Activated CD8-positive, alpha-beta T cell treated with anti-CD3 and anti-CD28 coated beads for 36 hours (primary cell): ENCODE measurements at regions not wholly inside any gene's neighbourhood (a gene's known extent, or its start where the extent isn't known, plus 50 kb on each side); places are given as distances from the start of the nearest gene placed in this dataset.

ENCODE experiments used
- ATAC-seq: fragments of 200-7000 bp; cut with Tn5 transposase; one replicate; pipeline ENCODE4 v1.10.0; 2021; ENCODE audit warnings: mild to moderate bottlenecking, moderate library complexity
- CTCF ChIA-PET: fragments of 350-600 bp; sonication (Branson Sonifier 250); formaldehyde crosslinking; loops from one replicate; lab custom pipeline; 2021; ENCODE audit warnings: antibody characterized with exemption; lab: Charles Lee
- POLR2A ChIA-PET: fragments of 350-600 bp; sonication (Branson Sonifier 250); formaldehyde crosslinking; loops from one replicate; lab custom pipeline; 2021; ENCODE audit warnings: antibody characterized with exemption; lab: Charles Lee
- DNase-seq: peaks from one replicate; pipeline ENCODE4 v3.0.0-alpha.2; 2020
- H3K27ac Mint-ChIP-seq: one replicate; pipeline ENCODE4 v1.8.0; 2021; ENCODE audit warnings: mild to moderate bottlenecking, mixed read lengths
- H3K27me3 Mint-ChIP-seq: one replicate; pipeline ENCODE4 v1.8.0; 2021; ENCODE audit warnings: mixed read lengths
- H3K36me3 Mint-ChIP-seq: one replicate; pipeline ENCODE4 v1.8.0; 2021; ENCODE audit warnings: low read depth, mixed read lengths
- H3K4me1 Mint-ChIP-seq: one replicate; pipeline ENCODE4 v1.8.0; 2021; ENCODE audit warnings: low read depth, mixed read lengths
- H3K4me3 Mint-ChIP-seq: one replicate; pipeline ENCODE4 v1.8.0; 2021; ENCODE audit warnings: mild to moderate bottlenecking, moderate library complexity, mixed read lengths
- H3K9me3 Mint-ChIP-seq: one replicate; pipeline ENCODE4 v1.8.0; 2021; ENCODE audit warnings: mixed read lengths
- intact Hi-C: fragments of 100-400 bp; cut with micrococcal nuclease; formaldehyde crosslinking; loops from one replicate; pipeline ENCODE4 v1.10.0; 2022
- TF ChIP-seq, protein P1 (sequence below): fragments of 200-600 bp; IDR thresholded peaks from one replicate; pipeline ENCODE4 v1.8.0; 2022; ENCODE audit warnings: antibody characterized with exemption, mild to moderate bottlenecking

DNA sequence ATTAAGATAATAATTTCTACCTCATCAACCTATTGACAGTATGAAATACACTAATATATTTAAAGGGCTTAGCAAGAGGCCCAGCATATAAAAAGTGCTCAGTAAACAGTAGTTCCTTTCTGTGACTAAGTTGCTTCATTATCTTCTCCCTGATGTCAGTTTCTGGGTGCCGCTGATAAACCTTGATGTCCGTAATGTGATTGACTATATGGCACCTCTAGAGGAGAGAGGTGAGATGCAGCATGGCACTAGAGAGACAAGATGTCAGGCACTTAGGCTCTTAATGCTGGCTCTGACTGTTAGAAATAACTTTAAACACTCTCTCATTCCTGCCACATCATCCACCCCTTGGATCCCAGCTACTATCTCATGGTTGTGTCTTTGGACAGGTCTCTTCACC lies 455.9 kb upstream of the KLF4 start:
- Mint-ChIP-seq H3K27me3 (no peaks in the 10 kb centered on the region), H3K4me3 (no peak overlapping the region), H3K4me1 (no peaks in the 10 kb centered on the region), H3K36me3 (no peaks in the 10 kb centered on the region), H3K9me3 (peaks cover 6% of the 10 kb centered on the region), H3K27ac (no peak overlapping the region)
- ATAC-seq = no peak
- intact Hi-C loops = no loop called here
- ChIA-PET POLR2A (no interaction called here), CTCF (interaction anchor here (0.7 kb wide), 1 partner anchor 8 kb away, joined by 3 read pairs; no protein-coding TSS in a partner anchor)
- TF ChIP-seq, protein P1, sequence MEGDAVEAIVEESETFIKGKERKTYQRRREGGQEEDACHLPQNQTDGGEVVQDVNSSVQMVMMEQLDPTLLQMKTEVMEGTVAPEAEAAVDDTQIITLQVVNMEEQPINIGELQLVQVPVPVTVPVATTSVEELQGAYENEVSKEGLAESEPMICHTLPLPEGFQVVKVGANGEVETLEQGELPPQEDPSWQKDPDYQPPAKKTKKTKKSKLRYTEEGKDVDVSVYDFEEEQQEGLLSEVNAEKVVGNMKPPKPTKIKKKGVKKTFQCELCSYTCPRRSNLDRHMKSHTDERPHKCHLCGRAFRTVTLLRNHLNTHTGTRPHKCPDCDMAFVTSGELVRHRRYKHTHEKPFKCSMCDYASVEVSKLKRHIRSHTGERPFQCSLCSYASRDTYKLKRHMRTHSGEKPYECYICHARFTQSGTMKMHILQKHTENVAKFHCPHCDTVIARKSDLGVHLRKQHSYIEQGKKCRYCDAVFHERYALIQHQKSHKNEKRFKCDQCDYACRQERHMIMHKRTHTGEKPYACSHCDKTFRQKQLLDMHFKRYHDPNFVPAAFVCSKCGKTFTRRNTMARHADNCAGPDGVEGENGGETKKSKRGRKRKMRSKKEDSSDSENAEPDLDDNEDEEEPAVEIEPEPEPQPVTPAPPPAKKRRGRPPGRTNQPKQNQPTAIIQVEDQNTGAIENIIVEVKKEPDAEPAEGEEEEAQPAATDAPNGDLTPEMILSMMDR = no peak
- DNase-seq = no peak

DNA sequence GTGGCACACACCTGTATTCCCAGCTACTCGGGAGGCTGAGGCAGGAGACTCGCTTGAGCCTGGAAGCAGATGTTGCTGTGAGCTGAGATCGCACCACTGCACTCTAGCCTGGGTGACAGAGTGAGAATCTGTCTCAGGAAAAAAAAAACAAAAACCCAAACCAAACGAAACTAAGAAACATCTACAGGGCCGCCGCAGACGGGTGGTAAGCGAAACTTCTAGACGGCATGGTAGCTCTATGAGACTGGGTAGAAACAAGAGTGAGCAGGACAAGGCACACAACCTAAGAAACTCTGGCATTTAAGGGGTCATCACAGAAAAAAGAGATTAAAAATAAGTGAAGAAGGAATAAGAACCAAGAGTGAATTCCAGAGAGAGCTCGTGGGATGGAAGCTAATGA lies 454.8 kb upstream of the KLF4 start:
- ChIA-PET CTCF (no interaction called here), POLR2A (no interaction called here)
- H3K36me3 Mint-ChIP-seq = no peaks in the 10 kb centered on the region
- no peaks in the 10 kb centered on the region for H3K4me1 Mint-ChIP-seq
- intact Hi-C loops = no loop called here
- TF ChIP-seq, protein P1 = no peak
- H3K9me3 Mint-ChIP-seq = peaks cover under 1% of the 10 kb centered on the region
- H3K27me3 Mint-ChIP-seq = no peaks in the 10 kb centered on the region
- ATAC-seq (no peak), DNase-seq (no peak)
- H3K27ac Mint-ChIP-seq = no peak overlapping the region
- no peak overlapping the region for H3K4me3 Mint-ChIP-seq

- intact Hi-C loops = no loop called here
- Mint-ChIP-seq H3K27ac (no peak overlapping the region), H3K9me3 (no peaks in the 10 kb centered on the region), H3K4me1 (no peaks in the 10 kb centered on the region), H3K27me3 (no peaks in the 10 kb centered on the region), H3K36me3 (no peaks in the 10 kb centered on the region), H3K4me3 (no peak overlapping the region)
- ATAC-seq (no peak), DNase-seq (no peak)
- ChIA-PET CTCF (no interaction called here), POLR2A (no interaction called here)
- TF ChIP-seq, protein P1 = no peak
These were observed 454.3 kb upstream of the KLF4 start for GRCh38 chr9:107943901-107944300.

GRCh38 chr9:107942856-107943255 lies 453.3 kb upstream of the KLF4 start:
- no peak for ATAC-seq
- H3K9me3 Mint-ChIP-seq = no peaks in the 10 kb centered on the region

DNA sequence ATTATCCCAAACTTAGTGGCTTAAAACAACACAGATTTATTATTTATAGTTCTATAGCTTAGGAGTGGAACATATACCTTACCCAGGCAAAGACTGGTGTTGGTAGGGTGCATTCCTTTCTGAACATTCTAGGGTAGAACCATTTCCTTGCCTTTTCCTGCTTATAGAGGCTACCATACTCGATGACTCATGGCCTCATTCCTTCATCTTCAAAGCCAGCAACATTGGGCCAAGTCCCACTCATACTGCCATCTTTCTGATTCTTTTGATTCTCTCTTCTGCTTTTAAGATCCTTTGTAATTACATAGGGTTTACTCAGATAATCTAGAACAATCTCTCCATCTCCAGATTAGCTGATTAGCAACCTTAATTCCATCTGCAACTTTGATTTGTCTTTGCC lies 452.7 kb upstream of the KLF4 start:
- Mint-ChIP-seq H3K9me3 (no peaks in the 10 kb centered on the region), H3K4me1 (no peaks in the 10 kb centered on the region), H3K27me3 (no peaks in the 10 kb centered on the region), H3K36me3 (no peaks in the 10 kb centered on the region), H3K4me3 (no peak overlapping the region), H3K27ac (no peak overlapping the region)
- CTCF ChIA-PET = no interaction called here
- ATAC-seq (no peak), DNase-seq (no peak)
- TF ChIP-seq, protein P1 = no peak
- intact Hi-C loops = no loop called here
- POLR2A ChIA-PET = no interaction called here

More at GRCh38 chr9:107942856-107943255, 453.3 kb upstream of the KLF4 start:
- CTCF ChIA-PET = no interaction called here
- no peaks in the 10 kb centered on the region for H3K36me3 Mint-ChIP-seq
- DNase-seq = no peak
- H3K4me3 Mint-ChIP-seq = no peak overlapping the region
- no peaks in the 10 kb centered on the region for H3K27me3 Mint-ChIP-seq
- no peak overlapping the region for H3K27ac Mint-ChIP-seq
- POLR2A ChIA-PET = no interaction called here
- TF ChIP-seq, protein P1 = no peak
- no peaks in the 10 kb centered on the region for H3K4me1 Mint-ChIP-seq
- intact Hi-C loops = no loop called here
